ENCODE measurements at regions not wholly inside any gene's neighbourhood (a gene's known extent, or its start where the extent isn't known, plus 50 kb on each side); places are given as distances from the start of the nearest gene placed in this dataset.
"Not testable (repeated sequence)": the region's sequence is repeated elsewhere in the genome, so short reads cannot be mapped to it uniquely, and the experiment has no call there.

- H3K4me2 ChIP-seq (ENCODE audit: low read length) = no peak overlapping the region
- H3K36me3 ChIP-seq (ENCODE audit: insufficient read depth, low read length) = no peaks in the 10 kb centered on the region
- no peak for DNase-seq (ENCODE audit: low spot score)
- no peaks in the 10 kb centered on the region for H3K9me2 ChIP-seq (ENCODE audit: insufficient read depth, low read length)
- POLR2A ChIA-PET = no interaction called here
- BruUV-seq (replicated peaks) = no TSS peak
- H3K4me3 ChIP-seq (ENCODE audit: low read depth, low read length, poor library complexity, severe bottlenecking) = no peak overlapping the region
- TF ChIP-seq CTCF (conservative IDR thresholded peaks at IDR 0.05; ENCODE audit: low read length) (no peak), EZH2phosphoT487 (IDR thresholded peaks at IDR 0.05; ENCODE audit: borderline replicate concordance, low read depth, low read length) (no peak)
- H3K4me1 ChIP-seq (ENCODE audit: insufficient read depth, low read length, poor library complexity, severe bottlenecking) = no peaks in the 10 kb centered on the region
- CTCF ChIA-PET (ENCODE audit: unreplicated experiment) = no interaction called here
- H4K20me1 ChIP-seq (ENCODE audit: insufficient read depth, low read length) = no peaks in the 10 kb centered on the region
- H3K79me2 ChIP-seq (ENCODE audit: insufficient read depth, low read depth, low read length) = no peaks in the 10 kb centered on the region
- no peak overlapping the region for H2AFZ ChIP-seq (ENCODE audit: low read length)
- no peaks in the 10 kb centered on the region for H3K9me3 ChIP-seq (ENCODE audit: low read length)
- no peak overlapping the region for H3K27ac ChIP-seq (ENCODE audit: low read depth, low read length, poor library complexity, severe bottlenecking)
- intact Hi-C loops (cut with micrococcal nuclease; ENCODE audit: unreplicated experiment) = no loop called here
Observed at GRCh38 chr9:90198956-90199355, 443.7 kb downstream of the DIRAS2 start.

- H2AFZ ChIP-seq (ENCODE audit: low read length) = no peak overlapping the region
- H3K9me3 ChIP-seq (ENCODE audit: low read length) = no peaks in the 10 kb centered on the region
- no peak for DNase-seq (ENCODE audit: low spot score)
- no peaks in the 10 kb centered on the region for H3K79me2 ChIP-seq (ENCODE audit: insufficient read depth, low read depth, low read length)
- POLR2A ChIA-PET = interaction anchor here (0.5 to 0.7 kb wide), 4 partner anchors 29 to 826 kb away, joined by 4 to 6 read pairs (median 5); no protein-coding TSS in a partner anchor
- no peaks in the 10 kb centered on the region for H4K20me1 ChIP-seq (ENCODE audit: insufficient read depth, low read length)
- H3K36me3 ChIP-seq (ENCODE audit: insufficient read depth, low read length) = no peaks in the 10 kb centered on the region
- H3K4me1 ChIP-seq (ENCODE audit: insufficient read depth, low read length, poor library complexity, severe bottlenecking) = no peaks in the 10 kb centered on the region
- no peak overlapping the region for H3K4me2 ChIP-seq (ENCODE audit: low read length)
- H3K27ac ChIP-seq (ENCODE audit: low read depth, low read length, poor library complexity, severe bottlenecking) = no peak overlapping the region
- intact Hi-C loops (cut with micrococcal nuclease; ENCODE audit: unreplicated experiment) = no loop called here
- no peaks in the 10 kb centered on the region for H3K9me2 ChIP-seq (ENCODE audit: insufficient read depth, low read length)
- H3K4me3 ChIP-seq (ENCODE audit: low read depth, low read length, poor library complexity, severe bottlenecking) = no peak overlapping the region
- BruUV-seq (replicated peaks) = no TSS peak
- no peak for TF ChIP-seq EZH2phosphoT487 (IDR thresholded peaks at IDR 0.05; ENCODE audit: borderline replicate concordance, low read depth, low read length)
- TF ChIP-seq CTCF (conservative IDR thresholded peaks at IDR 0.05; ENCODE audit: low read length) = no peak
- CTCF ChIA-PET (ENCODE audit: unreplicated experiment) = no interaction called here
Observed at GRCh38 chr9:90201766-90202165, 440.9 kb downstream of the DIRAS2 start.

DNA sequence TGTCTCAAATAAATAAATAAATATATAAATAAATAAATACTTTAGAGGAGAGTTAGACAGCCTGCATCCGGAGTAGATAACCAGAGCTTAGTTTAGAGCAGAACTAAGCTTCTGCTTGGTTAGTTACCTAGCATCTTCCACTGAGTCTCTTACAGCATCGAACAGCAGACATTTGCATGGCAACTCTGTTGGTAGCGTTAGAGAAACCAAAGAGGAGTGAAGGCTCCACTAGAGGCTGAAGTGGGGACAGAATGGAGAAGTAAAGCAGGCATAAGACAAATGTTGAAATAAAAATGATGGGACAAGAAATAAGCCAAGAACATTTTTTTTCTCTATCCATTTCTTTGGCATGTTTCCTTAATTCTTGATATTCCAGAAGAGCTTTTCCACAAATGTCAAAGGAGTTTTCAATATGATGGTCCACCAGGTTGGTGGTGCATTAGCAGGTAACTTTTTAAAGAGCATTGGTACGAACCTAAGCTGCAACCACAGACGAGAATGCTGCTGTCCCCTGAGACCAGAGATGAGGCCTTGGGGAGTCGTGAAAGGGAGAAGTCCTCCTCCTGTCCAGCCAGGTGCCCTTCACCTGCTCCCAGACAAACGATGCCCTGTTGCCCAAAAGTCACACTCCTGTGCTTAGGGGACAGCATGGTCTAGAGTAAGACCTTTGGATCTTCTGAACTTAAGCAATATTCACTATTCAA lies 438.3 kb downstream of the DIRAS2 start:
- no peak overlapping the region for H3K27ac ChIP-seq (ENCODE audit: low read depth, low read length, poor library complexity, severe bottlenecking)
- H3K79me2 ChIP-seq (ENCODE audit: insufficient read depth, low read depth, low read length) = no peaks in the 10 kb centered on the region
- intact Hi-C loops (cut with micrococcal nuclease; ENCODE audit: unreplicated experiment) = no loop called here
- no peaks in the 10 kb centered on the region for H4K20me1 ChIP-seq (ENCODE audit: insufficient read depth, low read length)
- H3K4me2 ChIP-seq (ENCODE audit: low read length) = no peak overlapping the region
- H2AFZ ChIP-seq (ENCODE audit: low read length) = no peak overlapping the region
- POLR2A ChIA-PET = no interaction called here
- H3K9me3 ChIP-seq (ENCODE audit: low read length) = no peaks in the 10 kb centered on the region
- BruUV-seq (replicated peaks) = no TSS peak
- no peaks in the 10 kb centered on the region for H3K9me2 ChIP-seq (ENCODE audit: insufficient read depth, low read length)
- DNase-seq (ENCODE audit: low spot score) = no peak
- H3K4me1 ChIP-seq (ENCODE audit: insufficient read depth, low read length, poor library complexity, severe bottlenecking) = no peaks in the 10 kb centered on the region
- TF ChIP-seq EZH2phosphoT487 (IDR thresholded peaks at IDR 0.05; ENCODE audit: borderline replicate concordance, low read depth, low read length) = no peak
- TF ChIP-seq CTCF (conservative IDR thresholded peaks at IDR 0.05; ENCODE audit: low read length) = no peak
- CTCF ChIA-PET (ENCODE audit: unreplicated experiment) = no interaction called here
- H3K36me3 ChIP-seq (ENCODE audit: insufficient read depth, low read length) = no peaks in the 10 kb centered on the region
- H3K4me3 ChIP-seq (ENCODE audit: low read depth, low read length, poor library complexity, severe bottlenecking) = no peak overlapping the region

DNA sequence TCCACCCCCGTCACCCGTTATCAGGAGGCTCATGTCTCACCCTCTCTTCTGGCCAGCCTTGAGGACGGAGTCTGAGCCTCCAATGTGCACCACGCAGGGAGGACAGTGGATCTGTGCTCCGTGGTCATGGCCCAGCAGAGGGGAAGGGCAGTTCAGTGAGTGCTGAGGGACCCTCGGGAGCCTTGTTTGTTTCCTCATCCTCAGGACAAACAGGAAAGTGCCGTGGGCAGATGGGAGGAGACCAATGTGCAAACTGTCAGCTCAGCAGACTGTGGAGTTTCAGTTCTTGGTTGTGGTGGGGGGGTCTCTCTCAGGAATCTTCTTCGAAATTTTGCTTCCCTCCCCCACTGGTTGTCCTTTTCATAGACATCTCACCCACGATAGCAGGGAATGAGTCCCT lies 429.6 kb downstream of the DIRAS2 start:
- H3K9me3 ChIP-seq (ENCODE audit: low read length); H3K36me3 ChIP-seq (ENCODE audit: insufficient read depth, low read length); CTCF ChIA-PET (ENCODE audit: unreplicated experiment); H3K27ac ChIP-seq (ENCODE audit: low read depth, low read length, poor library complexity, severe bottlenecking); DNase-seq (ENCODE audit: low spot score); H2AFZ ChIP-seq (ENCODE audit: low read length); POLR2A ChIA-PET; H3K4me2 ChIP-seq (ENCODE audit: low read length); BruUV-seq (replicated peaks); intact Hi-C loops (cut with micrococcal nuclease; ENCODE audit: unreplicated experiment); H3K4me3 ChIP-seq (ENCODE audit: low read depth, low read length, poor library complexity, severe bottlenecking); H3K4me1 ChIP-seq (ENCODE audit: insufficient read depth, low read length, poor library complexity, severe bottlenecking); H4K20me1 ChIP-seq (ENCODE audit: insufficient read depth, low read length); H3K79me2 ChIP-seq (ENCODE audit: insufficient read depth, low read depth, low read length); H3K9me2 ChIP-seq (ENCODE audit: insufficient read depth, low read length): not testable (repeated sequence)

All from OCI-LY7 (cell line).